Neural cell (in vitro differentiated cells): ENCODE measurements at regions not wholly inside any gene's neighbourhood (a gene's known extent, or its start where the extent isn't known, plus 50 kb on each side); places are given as distances from the start of the nearest gene placed in this dataset.

Experiments used
- EP300 ChIP-seq: fragments of 450-650 bp; conservative IDR thresholded peaks from 2 replicates; pipeline ENCODE4 v1.6.1; 2014; ENCODE audit warnings: antibody characterized with exemption, mild to moderate bottlenecking, moderate library complexity; ENCODE audit not compliant: poor library complexity, severe bottlenecking
- EZH2 ChIP-seq: fragments of 200-600, 300-800 bp; shearing (Covaris generic), sonication (generic); IDR thresholded peaks from 2 replicates; pipeline ENCODE4 v1.6.1; 2014; ENCODE audit warnings: antibody characterized with exemption, low read length, borderline replicate concordance, mild to moderate bottlenecking; ENCODE audit not compliant: insufficient read depth, poor library complexity, severe bottlenecking
- MXI1 ChIP-seq: fragments of 450-650 bp; conservative IDR thresholded peaks from 2 replicates; pipeline ENCODE4 v1.6.1; 2014; ENCODE audit warnings: antibody characterized with exemption, mild to moderate bottlenecking; ENCODE audit not compliant: poor library complexity, severe bottlenecking
- POLR2AphosphoS5 ChIP-seq: IDR thresholded peaks from 2 replicates; pipeline ENCODE4 v1.6.1; 2012
- RAD21 ChIP-seq: fragments of 450-650 bp; conservative IDR thresholded peaks from 2 replicates; pipeline ENCODE4 v1.6.1; 2014; ENCODE audit warnings: antibody characterized with exemption, mild to moderate bottlenecking, moderate library complexity
- REST ChIP-seq: IDR thresholded peaks from 2 replicates; pipeline ENCODE4 v1.6.1; 2012; ENCODE audit warnings: borderline replicate concordance
- SMC3 ChIP-seq: fragments of 450-650 bp; conservative IDR thresholded peaks from 2 replicates; pipeline ENCODE4 v1.6.1; 2014; ENCODE audit warnings: antibody characterized with exemption, mild to moderate bottlenecking, moderate library complexity; ENCODE audit not compliant: poor library complexity
- TAF1 ChIP-seq: IDR thresholded peaks from 2 replicates; pipeline ENCODE4 v1.6.1; 2012; ENCODE audit warnings: low read depth
- TF ChIP-seq, protein P1 (sequence below): fragments of 450-650 bp; IDR thresholded peaks from 2 replicates; pipeline ENCODE4 v1.5.1; 2014; ENCODE audit warnings: antibody characterized with exemption, mild to moderate bottlenecking, moderate library complexity; ENCODE audit not compliant: poor library complexity, severe bottlenecking

GRCh38 chr3:106719077-106719476 is 658.2 kb upstream of the CCDC54 start:
- TF ChIP-seq, protein P1, sequence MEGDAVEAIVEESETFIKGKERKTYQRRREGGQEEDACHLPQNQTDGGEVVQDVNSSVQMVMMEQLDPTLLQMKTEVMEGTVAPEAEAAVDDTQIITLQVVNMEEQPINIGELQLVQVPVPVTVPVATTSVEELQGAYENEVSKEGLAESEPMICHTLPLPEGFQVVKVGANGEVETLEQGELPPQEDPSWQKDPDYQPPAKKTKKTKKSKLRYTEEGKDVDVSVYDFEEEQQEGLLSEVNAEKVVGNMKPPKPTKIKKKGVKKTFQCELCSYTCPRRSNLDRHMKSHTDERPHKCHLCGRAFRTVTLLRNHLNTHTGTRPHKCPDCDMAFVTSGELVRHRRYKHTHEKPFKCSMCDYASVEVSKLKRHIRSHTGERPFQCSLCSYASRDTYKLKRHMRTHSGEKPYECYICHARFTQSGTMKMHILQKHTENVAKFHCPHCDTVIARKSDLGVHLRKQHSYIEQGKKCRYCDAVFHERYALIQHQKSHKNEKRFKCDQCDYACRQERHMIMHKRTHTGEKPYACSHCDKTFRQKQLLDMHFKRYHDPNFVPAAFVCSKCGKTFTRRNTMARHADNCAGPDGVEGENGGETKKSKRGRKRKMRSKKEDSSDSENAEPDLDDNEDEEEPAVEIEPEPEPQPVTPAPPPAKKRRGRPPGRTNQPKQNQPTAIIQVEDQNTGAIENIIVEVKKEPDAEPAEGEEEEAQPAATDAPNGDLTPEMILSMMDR: no peak
- TF ChIP-seq POLR2AphosphoS5 (no peak), EZH2 (no peak), RAD21 (no peak), SMC3 (no peak), EP300 (no peak), REST (no peak), TAF1 (no peak), MXI1 (no peak)
